K562 (cell line): ENCODE measurements at regions not wholly inside any gene's neighbourhood (a gene's known extent, or its start where the extent isn't known, plus 50 kb on each side); places are given as distances from the start of the nearest gene placed in this dataset.

Source experiments
- CREB1 ChIP-seq, 2 experiments: sonication (generic) in 1 of 2; formaldehyde crosslinking in 1 of 2; IDR thresholded peaks; 2 replicates each; pipeline versions ENCODE4 v1.6.1 to v1.8.0; 2012 to 2022; ENCODE audit warnings: inconsistent platforms in 1 of 2, mild to moderate bottlenecking in 1 of 2, missing genetic modification reagents in 1 of 2, moderate library complexity in 1 of 2
- CTCF ChIP-seq, 3 experiments: IDR thresholded peaks in 2 of 3; conservative IDR thresholded peaks in 1 of 3; 2 replicates each; pipeline ENCODE4 v1.5.1; 2011 to 2012; ENCODE audit warnings: low read length in 3 of 3, mild to moderate bottlenecking in 3 of 3, control low read depth in 2 of 3, improper control_type of control experiment in 1 of 3, inconsistent platforms in 1 of 3, low read depth in 1 of 3, mixed read lengths in 1 of 3, moderate library complexity in 1 of 3; ENCODE audit not compliant: insufficient read depth in 2 of 3
- IRF2 ChIP-seq: sonication (generic); formaldehyde crosslinking; IDR thresholded peaks from 2 replicates; pipeline ENCODE4 v1.8.1; 2022; ENCODE audit warnings: mild to moderate bottlenecking, missing genetic modification reagents
- KLF1 ChIP-seq: fragments of 450-650 bp; IDR thresholded peaks from 2 replicates; pipeline ENCODE4 v1.6.1; 2016; ENCODE audit warnings: missing genetic modification characterization, missing compliant biosample characterization
- POLR2AphosphoS2 ChIP-seq: IDR thresholded peaks from 2 replicates; pipeline ENCODE4 v1.6.1; 2012; ENCODE audit warnings: low read length, improper control_type of control experiment
- POU5F1 ChIP-seq: fragments of 150-350 bp; IDR thresholded peaks from 2 replicates; pipeline ENCODE4 v1.6.1; 2014; ENCODE audit warnings: borderline replicate concordance, low read length, low read depth, mild to moderate bottlenecking; ENCODE audit not compliant: partially characterized antibody
- SIN3A ChIP-seq, 2 experiments: fragments of 150-350 bp in 1 of 2; IDR thresholded peaks; 2 replicates each; pipeline ENCODE4 v1.6.1; 2011 to 2016; ENCODE audit warnings: borderline replicate concordance in 2 of 2, low read depth in 2 of 2, low read length in 2 of 2, mild to moderate bottlenecking in 2 of 2, moderate library complexity in 2 of 2; ENCODE audit not compliant: control insufficient read depth in 1 of 2
- TEAD1 ChIP-seq, 2 experiments: fragments of 450-650 bp in 1 of 2; sonication (generic) in 1 of 2; formaldehyde crosslinking; IDR thresholded peaks; 2 replicates each; pipeline versions ENCODE4 v1.4.0 to v1.8.0; 2020 to 2022; ENCODE audit warnings: mild to moderate bottlenecking in 2 of 2, missing genetic modification reagents in 1 of 2
- ZNF766 ChIP-seq: fragments of 200-800 bp; sonication (Bioruptor generic); conservative IDR thresholded peaks from 2 replicates; pipeline ENCODE4 v1.6.1; 2016; ENCODE audit warnings: missing genetic modification characterization, missing compliant biosample characterization
- TF ChIP-seq, protein P1 (sequence below): fragments of 450-650 bp; IDR thresholded peaks from 2 replicates; pipeline ENCODE4 v1.6.1; 2018; ENCODE audit not compliant: partially characterized antibody

DNA sequence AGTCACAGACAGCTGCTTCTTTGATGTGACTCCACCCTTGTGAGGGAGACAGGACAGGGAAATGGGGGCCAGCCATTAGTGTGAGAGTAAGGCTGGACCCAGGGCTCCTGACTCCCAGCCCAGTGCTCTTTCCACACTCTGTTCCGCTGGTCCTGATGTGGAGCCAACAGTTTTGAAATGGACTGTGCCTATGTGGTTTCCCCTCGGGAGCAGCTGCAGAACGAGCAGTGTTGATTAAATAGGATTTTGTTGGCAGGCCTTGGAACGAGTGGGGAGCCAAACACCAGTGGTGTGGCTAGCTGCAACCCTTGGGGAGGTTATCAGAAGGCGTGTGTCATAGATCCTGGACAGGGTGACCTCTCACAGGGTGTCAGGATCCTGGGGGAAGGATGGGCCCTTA lies 66.5 kb upstream of the AMPD3 start:
- TF ChIP-seq SIN3A (IDR thresholded peaks at IDR 0.05; ENCODE audit: borderline replicate concordance in 2 of 2, control insufficient read depth in 1 of 2, low read depth in 2 of 2, low read length in 2 of 2): no peak
- no peak for TF ChIP-seq ZNF766 (CRISPR knock-in tag)
- no peak for TF ChIP-seq CREB1 (IDR thresholded peaks at IDR 0.05)
- no peak for TF ChIP-seq CREB1 (CRISPR knock-in tag; IDR thresholded peaks at IDR 0.05)
- no peak for TF ChIP-seq TEAD1 (CRISPR knock-in tag; IDR thresholded peaks at IDR 0.05)
- no peak for TF ChIP-seq POLR2AphosphoS2
- no peak for TF ChIP-seq POU5F1
- TF ChIP-seq CTCF (IDR thresholded peaks at IDR 0.05 in 2 of 3, conservative IDR thresholded peaks at IDR 0.05 in 1 of 3; ENCODE audit: insufficient read depth in 2 of 3, low read depth in 1 of 3, low read length in 3 of 3): no peak
- TF ChIP-seq KLF1 (tag): no peak
- no peak for TF ChIP-seq IRF2
- TF ChIP-seq, protein P1, sequence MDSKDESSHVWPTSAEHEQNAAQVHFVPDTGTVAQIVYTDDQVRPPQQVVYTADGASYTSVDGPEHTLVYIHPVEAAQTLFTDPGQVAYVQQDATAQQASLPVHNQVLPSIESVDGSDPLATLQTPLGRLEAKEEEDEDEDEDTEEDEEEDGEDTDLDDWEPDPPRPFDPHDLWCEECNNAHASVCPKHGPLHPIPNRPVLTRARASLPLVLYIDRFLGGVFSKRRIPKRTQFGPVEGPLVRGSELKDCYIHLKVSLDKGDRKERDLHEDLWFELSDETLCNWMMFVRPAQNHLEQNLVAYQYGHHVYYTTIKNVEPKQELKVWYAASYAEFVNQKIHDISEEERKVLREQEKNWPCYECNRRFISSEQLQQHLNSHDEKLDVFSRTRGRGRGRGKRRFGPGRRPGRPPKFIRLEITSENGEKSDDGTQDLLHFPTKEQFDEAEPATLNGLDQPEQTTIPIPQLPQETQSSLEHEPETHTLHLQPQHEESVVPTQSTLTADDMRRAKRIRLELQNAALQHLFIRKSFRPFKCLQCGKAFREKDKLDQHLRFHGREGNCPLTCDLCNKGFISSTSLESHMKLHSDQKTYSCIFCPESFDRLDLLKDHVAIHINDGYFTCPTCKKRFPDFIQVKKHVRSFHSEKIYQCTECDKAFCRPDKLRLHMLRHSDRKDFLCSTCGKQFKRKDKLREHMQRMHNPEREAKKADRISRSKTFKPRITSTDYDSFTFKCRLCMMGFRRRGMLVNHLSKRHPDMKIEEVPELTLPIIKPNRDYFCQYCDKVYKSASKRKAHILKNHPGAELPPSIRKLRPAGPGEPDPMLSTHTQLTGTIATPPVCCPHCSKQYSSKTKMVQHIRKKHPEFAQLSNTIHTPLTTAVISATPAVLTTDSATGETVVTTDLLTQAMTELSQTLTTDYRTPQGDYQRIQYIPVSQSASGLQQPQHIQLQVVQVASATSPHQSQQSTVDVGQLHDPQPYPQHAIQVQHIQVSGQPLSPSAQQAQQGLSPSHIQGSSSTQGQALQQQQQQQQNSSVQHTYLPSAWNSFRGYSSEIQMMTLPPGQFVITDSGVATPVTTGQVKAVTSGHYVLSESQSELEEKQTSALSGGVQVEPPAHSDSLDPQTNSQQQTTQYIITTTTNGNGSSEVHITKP: no peak
